SK-N-MC (cell line): ENCODE measurements at regions not wholly inside any gene's neighbourhood (a gene's known extent, or its start where the extent isn't known, plus 50 kb on each side); places are given as distances from the start of the nearest gene placed in this dataset.

ENCODE experiments used
- EZH2 ChIP-seq: fragments of 200-600 bp; sonication (generic); IDR thresholded peaks from one replicate; pipeline ENCODE4 v1.6.1; 2017; ENCODE audit warnings: antibody characterized with exemption
- POLR2AphosphoS5 ChIP-seq: IDR thresholded peaks from 2 replicates; pipeline ENCODE4 v1.6.1; 2012; ENCODE audit warnings: mild to moderate bottlenecking, low read depth, low read length, borderline replicate concordance

- no peak for TF ChIP-seq EZH2
- TF ChIP-seq POLR2AphosphoS5, result no peak
Measured at GRCh38 chr12:46493150-46493833, 120.7 kb upstream of the SLC38A2 start.
